ENCODE measurements at regions not wholly inside any gene's neighbourhood (a gene's known extent, or its start where the extent isn't known, plus 50 kb on each side); places are given as distances from the start of the nearest gene placed in this dataset.

GRCh38 chr5:5700549-5700948, 278.1 kb downstream of the ICE1 start:
- H3K9me3 ChIP-seq (replicated peaks in 1 of 3), result no peaks in the 10 kb centered on the region
- TF ChIP-seq POLR2A (IDR thresholded peaks at IDR 0.05) (no peak), CTCF (IDR thresholded peaks at IDR 0.05) (no peak)
- intact Hi-C loops (cut with DNase I), result no loop called here
- H3K4me3 ChIP-seq, result no peak overlapping the region
- no peak for DNase-seq
- no peaks in the 10 kb centered on the region for H3K36me3 ChIP-seq (replicated peaks in 1 of 2)
- no peaks in the 10 kb centered on the region for H3K27me3 ChIP-seq
- H3K4me1 ChIP-seq (replicated peaks in 1 of 2), result no peaks in the 10 kb centered on the region
- peak overlapping the region in 1 of 5 donors; percentile 60 for H3K27ac ChIP-seq

- TF ChIP-seq POLR2A (IDR thresholded peaks at IDR 0.05), result no peak
- TF ChIP-seq CTCF (IDR thresholded peaks at IDR 0.05), result peak in 1 of 6 experiments; percentile 15
- Histone ChIP-seq H3K9me3 (replicated peaks in 1 of 3) (no peaks in the 10 kb centered on the region), H3K4me1 (replicated peaks in 1 of 2) (no peaks in the 10 kb centered on the region), H3K36me3 (replicated peaks in 1 of 2) (no peaks in the 10 kb centered on the region), H3K27ac (no peak overlapping the region), H3K4me3 (no peak overlapping the region), H3K27me3 (no peaks in the 10 kb centered on the region)
- no peak for DNase-seq
- intact Hi-C loops (cut with DNase I), result no loop called here
- 84 to 91% (median 89%) methylated on average over 12 of the region's 12 CpGs for WGBS, 4 donors
These were observed 276.6 kb downstream of the ICE1 start for GRCh38 chr5:5699062-5699461.

- 55 to 69% (median 63%) methylated on average over 3 of the region's 3 CpGs for WGBS, 4 donors
- intact Hi-C loops (cut with DNase I), result no loop called here
- H3K27me3 ChIP-seq, result no peaks in the 10 kb centered on the region
These were observed 272.8 kb downstream of the ICE1 start for GRCh38 chr5:5695266-5695665.

GRCh38 chr5:5688925-5689310, 266.4 kb downstream of the ICE1 start:
- H3K27me3 ChIP-seq, result no peaks in the 10 kb centered on the region
- intact Hi-C loops (cut with DNase I), result no loop called here
- 37 to 56% (median 48%) methylated on average over 2 of the region's 2 CpGs for WGBS, 4 donors
- H3K27ac ChIP-seq, result peak overlapping the region in 1 of 5 donors; percentile 67
- H3K4me3 ChIP-seq, result no peak overlapping the region
- DNase-seq, result no peak
- TF ChIP-seq POLR2A (IDR thresholded peaks at IDR 0.05) (no peak), CTCF (IDR thresholded peaks at IDR 0.05) (no peak)
- no peaks in the 10 kb centered on the region for H3K36me3 ChIP-seq (replicated peaks in 1 of 2)
- H3K9me3 ChIP-seq (replicated peaks in 1 of 3), result no peaks in the 10 kb centered on the region
- H3K4me1 ChIP-seq (replicated peaks in 1 of 2), result no peaks in the 10 kb centered on the region

More at GRCh38 chr5:5695266-5695665, 272.8 kb downstream of the ICE1 start:
- no peaks in the 10 kb centered on the region for H3K36me3 ChIP-seq (replicated peaks in 1 of 2)
- no peaks in the 10 kb centered on the region for H3K4me1 ChIP-seq (replicated peaks in 1 of 2)
- no peaks in the 10 kb centered on the region for H3K9me3 ChIP-seq (replicated peaks in 1 of 3)
- TF ChIP-seq CTCF (IDR thresholded peaks at IDR 0.05) (no peak), POLR2A (IDR thresholded peaks at IDR 0.05) (no peak)
- no peak overlapping the region for H3K4me3 ChIP-seq
- H3K27ac ChIP-seq, result no peak overlapping the region
- no peak for DNase-seq

Data from adrenal gland (tissue), 9 donors.